Smooth muscle cell (in vitro differentiated cells): ENCODE measurements at regions not wholly inside any gene's neighbourhood (a gene's known extent, or its start where the extent isn't known, plus 50 kb on each side); places are given as distances from the start of the nearest gene placed in this dataset.

Source experiments
- DNase-seq: peaks from one replicate; lab custom pipeline; 2025; ENCODE audit not compliant: unreplicated experiment; lab: John Stamatoyannopoulos, UW
- H2AFZ ChIP-seq: fragments of 200-600 bp; sonication (generic); 2 replicates; pipeline ENCODE4 v1.6.0; 2016; ENCODE audit warnings: antibody characterized with exemption, low read depth, mild to moderate bottlenecking
- H3F3A ChIP-seq: fragments of 200-600 bp; sonication (generic); 2 replicates; pipeline ENCODE4 v1.6.0; 2017; ENCODE audit warnings: antibody characterized with exemption, low read depth
- H3K27ac ChIP-seq: fragments of 200-600 bp; sonication (generic); 2 replicates; pipeline ENCODE4 v1.5.1; 2016; ENCODE audit warnings: low read depth, mild to moderate bottlenecking
- H3K27me3 ChIP-seq: fragments of 200-600 bp; sonication (generic); 2 replicates; pipeline ENCODE4 v1.6.1; 2016; ENCODE audit warnings: low read depth, mild to moderate bottlenecking
- H3K36me3 ChIP-seq: fragments of 200-600 bp; sonication (generic); 2 replicates; pipeline ENCODE4 v1.5.1; 2016; ENCODE audit warnings: low read depth
- H3K4me1 ChIP-seq: fragments of 200-600 bp; sonication (generic); 2 replicates; pipeline ENCODE4 v1.5.1; 2016; ENCODE audit warnings: low read depth
- H3K4me2 ChIP-seq: fragments of 200-600 bp; sonication (generic); 2 replicates; pipeline ENCODE4 v1.6.0; 2016; ENCODE audit warnings: mild to moderate bottlenecking
- H3K4me3 ChIP-seq: fragments of 200-600 bp; sonication (generic); 2 replicates; pipeline ENCODE4 v1.5.1; 2016; ENCODE audit warnings: mild to moderate bottlenecking
- H3K79me2 ChIP-seq: fragments of 200-600 bp; sonication (generic); 2 replicates; pipeline ENCODE4 v1.6.0; 2016; ENCODE audit warnings: low read depth, mild to moderate bottlenecking
- H3K9ac ChIP-seq: fragments of 200-600 bp; sonication (generic); 2 replicates; pipeline ENCODE4 v1.6.0; 2016; ENCODE audit warnings: low read depth
- H3K9me3 ChIP-seq: fragments of 200-600 bp; sonication (generic); replicated peaks from 2 replicates; pipeline ENCODE4 v1.5.1; 2016; ENCODE audit warnings: low read depth
- H4K20me1 ChIP-seq: fragments of 200-600 bp; sonication (generic); 2 replicates; pipeline ENCODE4 v1.6.0; 2016; ENCODE audit warnings: low read depth
- WGBS: methylation state at CpG from one replicate; pipeline ENCODE4 v1.1.7; 2016; ENCODE audit warnings: low lambda C conversion rate; 5-methylcytosine and 5-hydroxymethylcytosine counted together
- TF ChIP-seq, protein P1 (sequence below): fragments of 200-600 bp; sonication (generic); IDR thresholded peaks from 2 replicates; pipeline ENCODE4 v1.5.1; 2017; ENCODE audit warnings: borderline replicate concordance, mild to moderate bottlenecking, antibody characterized with exemption; ENCODE audit not compliant: insufficient read depth, poor library complexity, severe bottlenecking

DNA sequence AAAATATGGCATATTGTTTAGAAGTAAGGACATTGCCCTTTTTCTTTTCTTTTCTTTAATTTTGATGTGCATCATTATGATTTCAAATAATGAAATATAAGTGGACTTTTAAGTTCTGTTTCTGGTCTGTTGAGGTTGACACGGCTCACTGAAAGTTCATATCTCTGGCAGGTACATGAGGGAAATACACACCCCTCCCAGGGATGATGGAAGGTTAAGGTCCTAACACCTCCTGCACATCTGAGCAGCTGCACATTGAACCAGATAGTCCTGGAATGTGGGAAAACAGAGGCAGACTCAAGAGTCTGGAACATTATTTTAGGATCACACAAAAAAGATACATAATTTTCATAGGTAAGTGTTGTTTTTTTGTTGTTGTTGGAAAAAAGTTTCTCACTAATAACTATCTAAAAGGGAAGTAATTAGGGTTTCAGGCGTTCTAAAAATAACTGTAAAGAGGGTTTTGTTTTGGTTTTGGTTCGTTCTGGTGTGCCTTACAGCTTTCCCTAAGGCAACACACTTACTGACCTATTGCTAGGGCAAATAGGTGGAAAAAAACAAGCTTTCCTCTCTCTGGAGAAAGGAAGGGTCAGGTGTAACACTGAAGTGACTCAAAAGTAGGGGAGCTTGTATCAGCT, 201.2 kb upstream of the PRKCQ start:
- Histone ChIP-seq H3K4me1 (peaks cover 5% of the 10 kb centered on the region), H3K36me3 (no peaks in the 10 kb centered on the region), H2AFZ (no peak overlapping the region), H3K9ac (no peak overlapping the region), H3K4me3 (no peak overlapping the region), H3K27me3 (no peaks in the 10 kb centered on the region), H3K9me3 (no peaks in the 10 kb centered on the region), H3K27ac (no peak overlapping the region), H3K4me2 (no peak overlapping the region), H3F3A (no peaks in the 10 kb centered on the region), H3K79me2 (no peaks in the 10 kb centered on the region), H4K20me1 (no peaks in the 10 kb centered on the region)
- DNase-seq: no peak
- TF ChIP-seq, protein P1, sequence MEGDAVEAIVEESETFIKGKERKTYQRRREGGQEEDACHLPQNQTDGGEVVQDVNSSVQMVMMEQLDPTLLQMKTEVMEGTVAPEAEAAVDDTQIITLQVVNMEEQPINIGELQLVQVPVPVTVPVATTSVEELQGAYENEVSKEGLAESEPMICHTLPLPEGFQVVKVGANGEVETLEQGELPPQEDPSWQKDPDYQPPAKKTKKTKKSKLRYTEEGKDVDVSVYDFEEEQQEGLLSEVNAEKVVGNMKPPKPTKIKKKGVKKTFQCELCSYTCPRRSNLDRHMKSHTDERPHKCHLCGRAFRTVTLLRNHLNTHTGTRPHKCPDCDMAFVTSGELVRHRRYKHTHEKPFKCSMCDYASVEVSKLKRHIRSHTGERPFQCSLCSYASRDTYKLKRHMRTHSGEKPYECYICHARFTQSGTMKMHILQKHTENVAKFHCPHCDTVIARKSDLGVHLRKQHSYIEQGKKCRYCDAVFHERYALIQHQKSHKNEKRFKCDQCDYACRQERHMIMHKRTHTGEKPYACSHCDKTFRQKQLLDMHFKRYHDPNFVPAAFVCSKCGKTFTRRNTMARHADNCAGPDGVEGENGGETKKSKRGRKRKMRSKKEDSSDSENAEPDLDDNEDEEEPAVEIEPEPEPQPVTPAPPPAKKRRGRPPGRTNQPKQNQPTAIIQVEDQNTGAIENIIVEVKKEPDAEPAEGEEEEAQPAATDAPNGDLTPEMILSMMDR: no peak
- WGBS: 62% methylated on average over 3 of the region's 3 CpGs

DNA sequence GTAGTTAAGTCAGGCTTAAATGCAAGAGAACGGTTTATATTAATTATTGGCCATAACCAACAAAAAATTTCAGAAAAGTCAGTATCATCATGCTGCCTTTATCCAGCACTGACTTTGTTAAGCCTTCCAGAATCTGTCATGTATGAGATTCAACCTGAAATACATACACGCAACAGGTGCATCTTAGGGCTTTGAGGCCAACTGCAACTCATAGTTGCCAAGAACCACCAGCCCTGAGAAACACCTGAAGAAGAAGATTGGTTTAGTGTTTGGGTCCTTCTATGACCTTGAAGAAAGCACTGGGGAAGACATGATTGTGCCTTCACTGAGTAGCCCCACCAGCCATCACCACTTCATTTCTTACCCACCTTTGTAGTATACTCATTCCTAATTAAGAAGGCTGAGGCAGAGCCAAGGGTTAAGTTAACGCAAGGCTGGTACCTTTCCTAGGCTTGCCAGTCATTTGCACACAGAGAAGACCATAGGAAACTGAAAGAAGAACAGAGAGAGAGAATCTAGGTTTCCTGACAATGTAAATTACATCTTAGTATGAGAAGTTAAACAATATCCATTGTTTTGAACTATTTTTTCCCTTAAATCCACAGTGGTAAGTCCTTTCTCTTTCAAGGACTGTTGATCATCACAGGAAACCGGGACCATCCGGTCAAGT, 200.1 kb upstream of the PRKCQ start:
- no peak overlapping the region for H3K4me2 ChIP-seq
- H3K9ac ChIP-seq: no peak overlapping the region
- no peak overlapping the region for H3K27ac ChIP-seq
- no peaks in the 10 kb centered on the region for H3K27me3 ChIP-seq
- no peaks in the 10 kb centered on the region for H3K9me3 ChIP-seq
- H3F3A ChIP-seq: no peaks in the 10 kb centered on the region
- 95% methylated on average over 5 of the region's 5 CpGs for WGBS
- no peak overlapping the region for H2AFZ ChIP-seq
- no peak overlapping the region for H3K4me3 ChIP-seq
- no peaks in the 10 kb centered on the region for H3K79me2 ChIP-seq
- H3K4me1 ChIP-seq: no peaks in the 10 kb centered on the region
- no peaks in the 10 kb centered on the region for H3K36me3 ChIP-seq
- TF ChIP-seq, protein P1: no peak
- no peaks in the 10 kb centered on the region for H4K20me1 ChIP-seq
- no peak for DNase-seq

DNA sequence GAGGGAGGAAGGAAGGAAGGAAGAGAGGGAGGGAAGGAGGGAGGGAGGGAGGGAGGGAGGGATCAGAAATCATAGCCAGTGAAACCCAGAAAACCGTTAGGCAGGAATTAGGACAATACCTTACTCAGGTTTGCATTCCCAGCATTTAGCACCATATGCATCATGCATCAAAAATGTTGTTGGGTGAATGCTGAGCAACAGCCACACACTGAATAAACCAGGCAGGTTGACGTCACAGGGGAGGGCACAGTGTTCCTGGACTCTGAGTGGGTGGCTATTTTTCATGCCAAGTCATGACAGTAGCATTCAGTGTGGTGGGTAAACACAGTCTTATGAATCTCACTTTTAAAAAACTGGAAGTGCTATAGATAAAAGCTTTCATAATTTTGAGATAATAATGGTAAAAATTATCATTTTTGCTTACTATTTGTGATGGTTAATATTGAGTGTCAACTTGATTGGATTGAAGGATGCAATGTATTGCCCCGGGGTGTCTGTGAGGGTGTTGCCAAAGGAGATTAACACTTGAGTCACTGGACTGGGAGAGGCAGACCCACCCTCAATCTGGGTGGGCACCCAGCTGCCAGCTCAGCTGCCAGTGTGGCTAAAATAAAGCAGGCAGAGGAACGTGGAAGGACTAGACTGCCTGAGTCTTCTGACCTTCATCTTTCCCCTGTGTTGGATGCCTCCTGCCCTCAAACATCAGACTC, 199.1 kb upstream of the PRKCQ start:
- Histone ChIP-seq H3K36me3 (no peaks in the 10 kb centered on the region), H3K79me2 (no peaks in the 10 kb centered on the region), H3F3A (no peaks in the 10 kb centered on the region), H3K9ac (peak overlapping the region; percentile 20), H2AFZ (no peak overlapping the region), H3K27me3 (no peaks in the 10 kb centered on the region), H3K4me3 (no peak overlapping the region), H3K9me3 (no peaks in the 10 kb centered on the region), H3K27ac (peak overlapping the region; percentile 77), H3K4me2 (peak overlapping the region; percentile 59), H4K20me1 (no peaks in the 10 kb centered on the region), H3K4me1 (no peaks in the 10 kb centered on the region)
- 42% methylated on average over 4 of the region's 4 CpGs for WGBS
- TF ChIP-seq, protein P1: no peak
- DNase-seq: no peak
